ENCODE measurements at regions not wholly inside any gene's neighbourhood (a gene's known extent, or its start where the extent isn't known, plus 50 kb on each side); places are given as distances from the start of the nearest gene placed in this dataset.

DNA sequence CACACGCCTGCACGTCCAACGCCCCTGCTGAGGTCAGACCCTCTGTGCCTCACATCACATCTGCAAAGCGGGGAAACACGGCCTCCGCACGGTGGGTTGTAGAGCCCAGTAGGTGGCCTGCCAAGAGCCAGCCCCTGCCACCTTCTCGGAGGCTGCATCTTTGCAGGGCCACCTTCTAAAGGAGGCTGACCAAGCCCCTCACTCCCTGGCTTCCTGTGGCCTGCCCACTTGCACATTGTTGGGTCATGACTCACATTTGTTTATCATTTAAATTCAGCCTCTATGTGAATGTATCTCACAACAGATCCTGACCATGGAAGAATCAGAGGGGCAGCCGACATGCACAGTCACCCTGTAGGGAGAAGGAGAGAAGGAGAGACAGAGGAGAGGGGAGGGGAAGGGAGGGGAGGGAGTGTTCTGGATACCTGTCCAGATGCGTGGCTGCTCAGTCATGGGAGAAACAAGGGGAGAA lies 319.5 kb upstream of the DIO3 start:
- Mint-ChIP-seq H3K4me3 (no peak overlapping the region), H3K27ac (no peak overlapping the region), H3K9me3 (peaks cover 0 to 2% of the 10 kb centered on the region in 2 donors), H3K36me3 (ENCODE audit: insufficient read depth) (no peaks in the 10 kb centered on the region), H3K4me1 (ENCODE audit: low read depth in 2 of 2) (no peaks in the 10 kb centered on the region), H3K27me3 (peaks cover 29 to 55% of the 10 kb centered on the region in 2 donors)
- no peak for ATAC-seq (replicated peaks)
- no peak for DNase-seq

- DNase-seq, result no peak
- peaks cover 29 to 46% of the 10 kb centered on the region in 2 donors for H3K27me3 Mint-ChIP-seq
- peaks cover 0 to 2% of the 10 kb centered on the region in 2 donors for H3K9me3 Mint-ChIP-seq
- H3K36me3 Mint-ChIP-seq (ENCODE audit: insufficient read depth), result no peaks in the 10 kb centered on the region
- no peak for ATAC-seq (replicated peaks)
- H3K4me3 Mint-ChIP-seq, result no peak overlapping the region
- H3K27ac Mint-ChIP-seq, result no peak overlapping the region
- no peaks in the 10 kb centered on the region for H3K4me1 Mint-ChIP-seq (ENCODE audit: low read depth in 2 of 2)
Measured at GRCh38 chr14:101242442-101243385, 318.6 kb upstream of the DIO3 start.

GRCh38 chr14:101243587-101244338 lies 317.5 kb upstream of the DIO3 start:
- Mint-ChIP-seq H3K27me3 (peaks cover 29 to 40% of the 10 kb centered on the region in 2 donors), H3K4me1 (ENCODE audit: low read depth in 2 of 2) (no peaks in the 10 kb centered on the region), H3K36me3 (ENCODE audit: insufficient read depth) (no peaks in the 10 kb centered on the region), H3K4me3 (no peak overlapping the region), H3K27ac (no peak overlapping the region), H3K9me3 (peaks cover 0 to 2% of the 10 kb centered on the region in 2 donors)
- DNase-seq (no peak), ATAC-seq (replicated peaks) (no peak)

GRCh38 chr14:101246894-101247841 lies 314.1 kb upstream of the DIO3 start:
- Mint-ChIP-seq H3K4me1 (ENCODE audit: low read depth in 2 of 2) (peaks cover 0 to 3% of the 10 kb centered on the region in 2 donors), H3K9me3 (no peaks in the 10 kb centered on the region), H3K27me3 (peaks cover 31 to 39% of the 10 kb centered on the region in 2 donors), H3K27ac (no peak overlapping the region), H3K36me3 (ENCODE audit: insufficient read depth) (no peaks in the 10 kb centered on the region), H3K4me3 (no peak overlapping the region)
- no peak for ATAC-seq (replicated peaks)
- DNase-seq, result no peak

DNA sequence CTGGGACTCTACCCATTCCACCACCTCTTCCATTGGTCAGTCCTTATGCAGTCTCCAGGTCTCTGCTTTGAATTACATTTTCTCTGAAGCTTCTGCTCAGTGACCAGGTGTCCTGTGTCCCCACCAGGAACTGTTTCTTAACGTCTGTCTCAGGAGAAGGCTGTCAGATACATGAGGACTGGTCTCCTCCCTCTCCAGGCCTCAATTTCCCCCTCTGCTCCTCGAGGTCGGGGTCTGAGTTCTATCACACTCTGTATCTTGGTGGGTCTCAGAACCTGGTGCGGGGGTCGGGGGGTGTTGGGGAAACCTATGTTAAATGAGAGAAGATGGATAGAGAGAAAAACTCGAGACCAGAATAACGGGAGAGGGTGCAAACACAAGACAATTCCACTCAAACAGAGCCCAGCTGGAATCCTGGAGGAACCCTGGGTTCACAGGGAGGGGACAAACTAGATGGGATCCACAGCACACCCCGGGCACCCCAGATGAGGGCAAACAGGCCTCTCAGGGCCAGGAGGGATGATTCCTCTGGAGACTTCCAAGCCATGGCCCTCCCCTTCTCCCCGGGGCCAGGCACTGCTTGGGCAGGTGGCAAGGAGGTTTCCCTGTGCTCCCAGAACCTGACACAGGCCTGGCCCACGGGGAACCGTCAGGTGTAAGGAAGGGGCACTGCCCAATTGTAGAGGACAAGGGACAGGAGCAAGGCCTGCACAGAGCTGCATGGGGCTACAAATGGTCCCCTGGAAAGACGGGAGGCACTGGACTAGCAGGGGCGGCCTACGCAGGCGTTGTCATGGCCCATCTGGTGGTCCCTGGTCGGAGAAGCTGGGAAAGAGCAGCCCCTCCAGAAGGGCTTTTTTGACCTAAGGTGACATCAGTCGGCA lies 313.2 kb upstream of the DIO3 start:
- ATAC-seq (replicated peaks), result no peak
- H3K27me3 Mint-ChIP-seq, result peaks cover 38 to 44% of the 10 kb centered on the region in 2 donors
- no peak overlapping the region for H3K4me3 Mint-ChIP-seq

GRCh38 chr14:101248840-101249675 lies 312.2 kb upstream of the DIO3 start:
- ATAC-seq (replicated peaks) (no peak), DNase-seq (no peak)
- Mint-ChIP-seq H3K4me1 (ENCODE audit: low read depth in 2 of 2) (peaks cover 3% of the 10 kb centered on the region in 2 donors), H3K27me3 (peaks cover 41 to 48% of the 10 kb centered on the region in 2 donors), H3K9me3 (no peaks in the 10 kb centered on the region), H3K27ac (no peak overlapping the region), H3K4me3 (no peak overlapping the region), H3K36me3 (ENCODE audit: insufficient read depth) (peaks cover 3% of the 10 kb centered on the region)

More for the DNA sequence above, 313.2 kb upstream of the DIO3 start:
- Mint-ChIP-seq H3K36me3 (ENCODE audit: insufficient read depth) (no peaks in the 10 kb centered on the region), H3K9me3 (no peaks in the 10 kb centered on the region), H3K4me1 (ENCODE audit: low read depth in 2 of 2) (peaks cover 3% of the 10 kb centered on the region in 2 donors), H3K27ac (no peak overlapping the region)
- no peak for DNase-seq

GRCh38 chr14:101249676-101250036 lies 311.6 kb upstream of the DIO3 start:
- Mint-ChIP-seq H3K4me1 (ENCODE audit: low read depth in 2 of 2) (peaks cover 3% of the 10 kb centered on the region in 2 donors), H3K27ac (no peak overlapping the region), H3K36me3 (ENCODE audit: insufficient read depth) (peaks cover 3% of the 10 kb centered on the region), H3K27me3 (peaks cover 47 to 54% of the 10 kb centered on the region in 2 donors), H3K9me3 (no peaks in the 10 kb centered on the region), H3K4me3 (no peak overlapping the region)
- ATAC-seq (replicated peaks) (no peak), DNase-seq (no peak)

- H3K27me3 Mint-ChIP-seq, result peaks cover 47 to 62% of the 10 kb centered on the region in 2 donors
- no peaks in the 10 kb centered on the region for H3K9me3 Mint-ChIP-seq
- peaks cover 3% of the 10 kb centered on the region in 2 donors for H3K4me1 Mint-ChIP-seq (ENCODE audit: low read depth in 2 of 2)
- H3K36me3 Mint-ChIP-seq (ENCODE audit: insufficient read depth), result peaks cover 3% of the 10 kb centered on the region
- no peak overlapping the region for H3K4me3 Mint-ChIP-seq
- no peak for ATAC-seq (replicated peaks)
- DNase-seq, result no peak
- no peak overlapping the region for H3K27ac Mint-ChIP-seq
Measured at GRCh38 chr14:101250336-101250947, 310.9 kb upstream of the DIO3 start.

- DNase-seq (no peak), ATAC-seq (replicated peaks) (no peak)
- H3K4me1 Mint-ChIP-seq (ENCODE audit: low read depth in 2 of 2), result peaks cover 3% of the 10 kb centered on the region in 2 donors
- H3K36me3 Mint-ChIP-seq (ENCODE audit: insufficient read depth), result peaks cover 3% of the 10 kb centered on the region
- H3K9me3 Mint-ChIP-seq, result no peaks in the 10 kb centered on the region
- no peak overlapping the region for H3K27ac Mint-ChIP-seq
- peaks cover 47 to 69% of the 10 kb centered on the region in 2 donors for H3K27me3 Mint-ChIP-seq
- H3K4me3 Mint-ChIP-seq, result no peak overlapping the region
Measured at GRCh38 chr14:101250948-101251811, 310.1 kb upstream of the DIO3 start.

GRCh38 chr14:101251812-101252442 lies 309.4 kb upstream of the DIO3 start:
- H3K27ac Mint-ChIP-seq, result no peak overlapping the region
- peaks cover 3% of the 10 kb centered on the region in 2 donors for H3K4me1 Mint-ChIP-seq (ENCODE audit: low read depth in 2 of 2)

More at GRCh38 chr14:101251812-101252442, 309.4 kb upstream of the DIO3 start:
- no peak overlapping the region for H3K4me3 Mint-ChIP-seq
- H3K36me3 Mint-ChIP-seq (ENCODE audit: insufficient read depth), result peaks cover 3% of the 10 kb centered on the region
- DNase-seq (no peak), ATAC-seq (replicated peaks) (no peak)
- H3K9me3 Mint-ChIP-seq, result no peaks in the 10 kb centered on the region
- H3K27me3 Mint-ChIP-seq, result peaks cover 47 to 77% of the 10 kb centered on the region in 2 donors
